SKM-1 treated with dmso at 0.1 percent for 144 hours (cell line): ENCODE measurements at regions not wholly inside any gene's neighbourhood (a gene's known extent, or its start where the extent isn't known, plus 50 kb on each side); places are given as distances from the start of the nearest gene placed in this dataset.
"Not testable (repeated sequence)": the region's sequence is repeated elsewhere in the genome, so short reads cannot be mapped to it uniquely, and the experiment has no call there.

Source experiments
- DNase-seq: peaks from one replicate; lab custom pipeline; 2025; ENCODE audit not compliant: unreplicated experiment; lab: John Stamatoyannopoulos, UW

GRCh38 chr5:100694100-100694499 is 158.9 kb downstream of the FAM174A start:
- no peak for DNase-seq

GRCh38 chr5:100697970-100698369 is 162.8 kb downstream of the FAM174A start:
- DNase-seq: no peak

- DNase-seq: peak; percentile 82
Observed at GRCh38 chr5:100706776-100707175, 171.6 kb downstream of the FAM174A start.

- no peak for DNase-seq
Observed at GRCh38 chr5:100708645-100709171, 173.5 kb downstream of the FAM174A start.

GRCh38 chr5:100709771-100710170 is 174.6 kb downstream of the FAM174A start:
- no peak for DNase-seq

GRCh38 chr5:100714780-100715179 is 179.6 kb downstream of the FAM174A start:
- not testable (repeated sequence) for DNase-seq

- DNase-seq: no peak
Observed at GRCh38 chr5:100722657-100723056, 180.4 kb downstream of the ST8SIA4 start.

- no peak for DNase-seq
Observed at GRCh38 chr5:100723229-100723628, 179.9 kb downstream of the ST8SIA4 start.

GRCh38 chr5:100726116-100726515 is 177.0 kb downstream of the ST8SIA4 start:
- no peak for DNase-seq

GRCh38 chr5:100731768-100732167 is 171.3 kb downstream of the ST8SIA4 start:
- DNase-seq: no peak

GRCh38 chr5:100746730-100747129 is 156.4 kb downstream of the ST8SIA4 start:
- peak; percentile 40 for DNase-seq

- no peak for DNase-seq
Observed at GRCh38 chr5:100749771-100750284, 153.3 kb downstream of the ST8SIA4 start.

GRCh38 chr5:100755435-100755834 is 147.6 kb downstream of the ST8SIA4 start:
- no peak for DNase-seq
